ENCODE measurements at regions not wholly inside any gene's neighbourhood (a gene's known extent, or its start where the extent isn't known, plus 50 kb on each side); places are given as distances from the start of the nearest gene placed in this dataset.
A peak's percentile ranks its signal among the peaks of the same experiment; 100 is the strongest.

DNA sequence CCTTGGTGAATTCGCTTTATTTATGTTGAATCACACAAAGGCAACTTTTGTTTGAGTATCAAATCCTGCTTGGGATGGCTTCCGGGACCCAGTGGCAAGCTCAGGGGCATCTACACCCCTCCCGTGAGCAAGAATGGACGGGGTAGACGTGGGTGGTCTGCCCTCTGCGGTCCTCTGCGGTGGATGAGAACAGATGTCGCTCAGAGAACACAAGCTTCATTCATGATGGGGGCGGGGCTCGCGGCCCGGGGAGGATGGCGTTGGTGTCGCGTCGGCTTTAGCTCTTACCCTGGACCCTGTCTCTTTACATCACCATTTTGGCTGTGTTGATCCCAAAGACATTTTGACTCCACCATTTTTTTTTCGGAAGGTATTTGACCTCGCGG is 158.5 kb upstream of the RTL1 start:
- DNase-seq (ENCODE audit: low read depth, low spot score), result no peak
- H3K27ac ChIP-seq, result no peak overlapping the region

DNA sequence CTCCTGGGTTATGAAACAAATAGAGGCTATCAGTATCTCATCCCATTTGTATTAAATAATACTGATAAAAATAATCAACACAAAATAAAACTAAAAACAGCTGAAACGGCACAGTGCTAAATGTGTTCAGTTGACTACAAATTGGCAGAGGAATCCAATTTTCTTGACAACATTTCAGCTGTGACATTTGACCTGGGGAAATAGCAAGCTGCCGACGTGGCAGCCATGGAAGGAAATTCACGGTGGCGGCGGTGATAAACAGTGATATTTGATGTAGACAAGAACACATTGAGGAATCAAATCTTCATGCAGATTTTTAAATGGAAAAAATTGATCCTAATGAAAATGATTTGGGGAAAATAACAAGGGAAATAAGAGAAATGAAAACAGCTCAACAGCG is 159.1 kb upstream of the RTL1 start:
- no peak overlapping the region for H3K27ac ChIP-seq
- DNase-seq (ENCODE audit: low read depth, low spot score), result no peak

DNA sequence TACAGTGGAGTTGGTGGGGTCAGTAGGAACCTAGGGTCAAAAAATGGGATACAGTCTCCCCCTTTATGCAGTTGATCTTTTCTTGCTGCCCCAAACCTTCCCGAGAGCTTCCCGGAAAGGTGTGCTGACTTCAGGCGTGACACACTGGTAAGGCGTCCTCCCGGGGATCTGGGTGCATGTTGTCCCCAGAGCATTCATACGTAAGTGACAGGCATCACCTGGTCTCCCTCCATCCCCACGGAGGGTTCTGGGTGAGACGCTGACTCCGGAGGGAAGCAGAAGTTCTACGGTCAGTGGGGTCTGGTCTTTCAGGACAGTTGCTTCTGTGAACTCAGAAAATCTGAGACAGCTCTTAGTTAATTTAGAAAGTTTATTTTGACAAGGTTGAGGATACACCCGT is 159.6 kb upstream of the RTL1 start:
- no peak overlapping the region for H3K27ac ChIP-seq
- DNase-seq (ENCODE audit: low read depth, low spot score), result no peak

DNA sequence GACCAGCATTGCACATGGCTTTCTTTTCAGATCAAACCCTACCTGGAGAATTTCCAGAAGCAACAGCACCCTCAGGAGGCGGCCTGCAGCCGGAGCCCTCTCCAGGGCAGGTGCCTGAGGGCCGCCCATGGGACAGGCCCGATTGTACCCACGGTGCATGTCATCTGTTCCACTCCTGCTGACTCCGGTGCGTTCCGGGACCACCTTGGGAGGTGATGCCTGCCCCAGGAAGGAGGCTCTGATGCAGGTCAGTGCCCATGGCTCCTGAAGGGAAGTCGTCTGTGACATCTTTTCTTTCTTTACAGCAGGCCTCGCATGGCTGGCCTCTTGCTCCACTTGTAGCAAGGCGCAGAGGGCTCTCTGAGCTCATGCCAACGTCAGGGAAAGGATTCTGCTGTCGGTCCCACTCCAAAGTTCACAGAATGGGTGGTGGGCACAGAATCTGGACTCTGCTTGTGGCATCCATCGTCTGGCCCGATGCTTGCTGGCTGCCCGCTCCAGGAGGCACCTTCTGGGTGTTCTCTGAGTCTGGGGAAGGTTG is 160.7 kb upstream of the RTL1 start:
- no peak overlapping the region for H3K27ac ChIP-seq
- DNase-seq (ENCODE audit: low read depth, low spot score), result no peak

DNA sequence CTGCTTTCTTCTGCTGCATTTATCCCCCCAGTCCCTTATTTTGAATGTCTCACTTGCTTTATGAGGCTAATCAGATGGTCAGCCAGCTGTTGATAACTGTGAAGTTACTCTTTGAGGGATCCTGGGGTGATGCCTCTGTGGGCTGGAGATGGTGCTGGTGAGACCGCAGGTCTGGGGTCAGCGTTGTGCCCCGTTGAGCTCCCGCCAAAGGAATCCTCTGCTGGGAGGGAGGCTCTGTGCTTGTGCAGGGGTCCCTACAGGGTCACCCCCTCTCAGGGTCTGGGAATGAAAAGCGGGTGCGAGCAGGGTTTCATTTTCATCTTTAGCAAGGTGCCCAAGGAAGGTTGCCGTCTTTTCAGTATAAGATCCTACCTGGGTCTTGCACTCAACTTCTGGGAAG is 161.2 kb upstream of the RTL1 start:
- no peak overlapping the region for H3K27ac ChIP-seq
- no peak for DNase-seq (ENCODE audit: low read depth, low spot score)

DNA sequence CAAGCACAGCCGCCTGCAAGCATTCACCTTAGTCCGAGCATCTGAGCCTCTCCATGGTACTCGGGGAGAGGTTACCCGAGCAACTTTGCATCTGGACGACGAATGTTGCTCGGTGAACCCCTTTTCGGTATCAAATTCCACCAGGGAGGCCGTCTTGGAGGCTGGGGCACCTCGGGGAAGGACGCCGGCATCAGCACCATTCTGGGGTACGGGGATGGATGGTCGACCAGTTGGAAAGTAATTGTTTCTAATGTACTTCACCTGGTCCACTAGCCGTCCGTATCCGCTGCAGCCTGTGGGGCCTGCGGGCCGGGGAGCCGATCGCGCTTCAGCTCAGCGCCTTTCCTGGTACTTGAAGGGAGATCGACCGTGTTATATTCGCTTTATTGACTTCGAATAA is 161.7 kb upstream of the RTL1 start:
- no peak for DNase-seq (ENCODE audit: low read depth, low spot score)
- no peak overlapping the region for H3K27ac ChIP-seq

DNA sequence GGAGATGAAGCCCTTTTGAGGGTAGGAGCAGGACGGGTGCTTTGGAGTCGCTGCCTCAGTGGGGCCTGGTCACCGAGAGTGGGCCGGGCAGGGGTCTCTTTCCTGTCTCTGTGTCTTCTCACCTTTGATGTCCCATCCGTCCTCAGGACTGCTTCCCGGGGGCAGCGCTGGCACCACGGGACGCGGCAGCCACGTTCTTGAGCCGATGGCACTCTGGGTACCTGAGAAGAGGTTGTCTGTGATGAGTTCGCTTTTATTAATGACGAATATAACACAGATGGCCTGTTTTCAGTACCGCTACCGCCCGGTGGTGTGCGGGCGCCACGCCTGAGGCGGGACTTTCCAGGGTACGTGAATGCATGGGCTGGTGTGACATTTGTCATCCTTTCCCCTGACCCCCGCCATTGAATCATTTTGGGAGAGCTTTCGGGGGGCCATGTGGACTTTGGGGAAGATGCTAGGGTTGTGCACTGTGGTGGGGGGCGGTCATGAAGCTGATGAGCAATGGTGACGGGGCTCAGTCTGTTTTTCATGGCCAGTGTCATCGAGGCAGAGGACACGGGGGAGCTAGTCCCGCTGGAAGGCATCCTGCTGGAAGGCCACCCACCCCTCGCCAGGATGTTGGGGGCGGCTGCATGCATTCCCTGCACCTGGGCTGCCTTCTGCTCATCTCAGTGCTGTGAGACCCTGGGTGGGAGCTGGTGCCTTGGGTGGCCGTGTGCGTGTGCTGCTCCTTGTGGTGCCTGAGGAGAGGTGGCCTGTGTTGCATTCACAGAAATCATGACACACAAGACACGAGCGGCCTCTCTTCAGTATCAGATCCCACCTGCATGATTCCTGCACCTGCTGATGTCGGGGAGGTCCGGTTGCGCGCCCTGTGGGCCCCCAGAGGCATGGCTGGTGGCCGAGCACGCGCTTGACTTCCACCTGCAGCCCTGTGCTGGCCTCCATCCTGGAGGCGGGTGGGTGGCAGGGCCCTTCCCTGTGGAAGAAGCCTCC is 162.5 kb upstream of the RTL1 start:
- DNase-seq (ENCODE audit: low read depth, low spot score), result no peak
- no peak overlapping the region for H3K27ac ChIP-seq

DNA sequence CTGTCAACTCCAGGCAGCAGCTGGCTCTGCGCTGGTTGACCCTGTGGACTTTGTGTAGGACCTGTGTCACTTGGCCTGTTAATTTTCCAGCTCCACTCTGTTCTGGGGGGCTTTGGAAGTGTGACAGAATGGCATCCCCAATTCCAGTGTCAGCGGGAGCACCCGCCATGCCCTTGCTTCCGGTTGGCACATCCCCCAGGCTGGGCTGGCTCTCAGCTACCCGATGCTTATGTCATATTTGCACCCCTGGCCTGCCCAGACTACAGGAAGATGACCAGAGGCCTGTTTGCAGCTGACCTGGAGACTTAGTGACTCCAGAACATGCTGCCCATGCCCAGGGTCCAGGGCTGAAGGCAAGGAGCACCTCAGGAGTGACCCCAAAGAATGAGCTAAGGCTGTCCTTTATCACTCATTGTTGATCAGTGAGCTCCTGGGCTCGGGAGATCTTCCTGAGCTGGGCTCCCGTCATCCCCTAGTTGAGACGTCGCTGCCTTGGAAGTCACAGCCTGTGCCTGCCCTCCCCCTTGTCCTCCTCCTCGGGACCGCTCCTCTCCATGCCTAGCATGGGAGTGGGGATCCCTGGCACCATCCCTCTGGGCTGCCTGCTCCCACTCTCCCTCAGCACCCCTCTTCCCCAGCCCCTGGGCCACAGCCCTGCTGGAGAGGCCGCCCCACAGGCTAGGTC is 163.4 kb upstream of the RTL1 start:
- no peak overlapping the region for H3K27ac ChIP-seq
- DNase-seq (ENCODE audit: low read depth, low spot score), result no peak

DNA sequence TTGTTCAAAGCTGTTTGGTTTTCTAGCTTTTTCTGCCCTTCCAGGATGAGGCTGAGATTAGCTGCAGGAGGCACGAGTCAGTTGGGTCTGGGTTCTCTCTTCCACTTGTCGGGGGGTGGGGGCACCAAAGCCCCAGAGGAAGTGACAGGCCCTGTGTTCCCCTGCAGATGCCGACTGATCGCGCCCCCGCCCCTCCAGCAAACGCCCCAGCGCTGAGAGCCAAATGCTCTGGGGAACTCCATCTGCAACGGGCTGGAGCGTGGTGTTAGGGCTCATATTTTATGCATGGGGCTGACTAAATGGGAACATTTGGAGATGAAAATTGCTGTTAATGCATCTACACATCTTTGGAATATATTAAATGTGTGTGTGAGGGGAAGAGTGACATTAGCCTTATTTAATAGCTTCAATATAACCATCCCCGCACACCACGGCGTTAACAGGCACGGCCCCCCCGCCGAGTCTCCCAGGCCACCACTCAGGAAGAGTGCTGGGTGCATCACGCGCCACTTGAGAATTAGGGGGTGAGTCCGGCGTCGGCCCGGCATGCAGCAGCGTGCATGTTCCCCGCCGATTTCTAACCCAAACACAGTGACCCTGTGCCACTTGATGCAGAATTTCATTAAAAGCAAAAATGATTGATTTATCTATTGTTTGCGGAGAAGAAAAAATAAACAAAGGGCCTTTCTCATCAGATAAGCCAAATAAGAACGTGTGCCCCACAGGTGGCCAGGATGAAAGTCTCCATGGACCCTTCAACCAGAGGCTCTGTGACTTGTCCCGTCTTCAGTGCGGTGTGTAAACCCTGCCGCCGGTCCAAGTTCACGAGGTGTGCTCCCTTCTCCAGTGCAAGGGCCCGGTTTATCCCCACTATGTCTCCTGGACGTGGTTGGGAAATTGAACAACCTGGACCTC is 165.0 kb upstream of the RTL1 start:
- no peak for DNase-seq (ENCODE audit: low read depth, low spot score)
- no peak overlapping the region for H3K27ac ChIP-seq

DNA sequence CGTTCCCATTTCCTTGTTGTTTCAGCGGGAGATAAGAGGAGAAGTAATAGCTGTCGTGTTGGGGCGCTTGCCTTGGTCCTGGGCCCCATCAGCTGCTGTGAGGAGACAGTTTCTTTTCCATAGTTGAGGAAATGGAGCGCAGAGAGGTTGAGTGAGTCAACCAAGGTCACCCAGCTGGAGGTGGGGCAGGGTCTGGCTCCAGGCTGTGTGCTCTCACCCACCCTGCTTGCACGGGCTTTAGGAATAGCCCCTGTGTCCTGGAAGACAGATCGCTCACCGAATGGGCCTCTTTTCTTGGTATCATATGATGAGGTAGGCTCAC is 165.7 kb upstream of the RTL1 start:
- DNase-seq (ENCODE audit: low read depth, low spot score), result no peak
- no peak overlapping the region for H3K27ac ChIP-seq

DNA sequence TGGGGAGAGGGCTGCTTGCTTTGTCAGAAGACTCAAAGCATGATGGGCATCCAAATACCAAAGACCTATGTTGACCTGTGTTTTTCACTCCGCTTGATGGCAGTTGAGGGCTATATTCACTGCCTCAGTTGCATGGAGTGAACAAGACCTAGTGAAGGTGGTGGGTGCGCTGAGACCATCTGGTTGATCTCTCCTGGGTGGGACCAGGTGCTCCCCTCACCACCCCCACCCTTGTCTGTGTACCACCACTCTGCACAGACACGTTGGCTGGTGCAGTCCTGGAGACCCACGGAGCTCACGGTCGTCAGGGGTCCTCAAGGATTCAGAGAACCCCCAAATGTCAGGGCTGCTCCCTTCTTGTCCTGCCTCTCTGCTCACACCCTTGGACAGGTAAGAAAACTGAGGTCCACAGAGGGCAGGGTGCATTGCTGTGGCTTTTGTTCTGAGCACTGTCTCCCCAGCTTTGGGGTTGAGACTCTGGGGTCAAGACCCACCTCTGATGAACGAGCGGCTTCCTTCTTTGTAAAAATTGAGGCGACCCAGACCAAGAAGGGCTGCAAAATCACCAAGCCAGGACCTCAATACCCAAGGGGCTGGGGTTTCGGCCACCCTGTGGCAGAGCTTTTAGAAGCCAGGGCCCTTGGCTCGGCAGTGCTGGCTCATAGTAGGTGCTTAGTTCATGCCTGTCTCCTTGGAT is 166.3 kb upstream of the RTL1 start:
- no peak for DNase-seq (ENCODE audit: low read depth, low spot score)
- no peak overlapping the region for H3K27ac ChIP-seq

DNA sequence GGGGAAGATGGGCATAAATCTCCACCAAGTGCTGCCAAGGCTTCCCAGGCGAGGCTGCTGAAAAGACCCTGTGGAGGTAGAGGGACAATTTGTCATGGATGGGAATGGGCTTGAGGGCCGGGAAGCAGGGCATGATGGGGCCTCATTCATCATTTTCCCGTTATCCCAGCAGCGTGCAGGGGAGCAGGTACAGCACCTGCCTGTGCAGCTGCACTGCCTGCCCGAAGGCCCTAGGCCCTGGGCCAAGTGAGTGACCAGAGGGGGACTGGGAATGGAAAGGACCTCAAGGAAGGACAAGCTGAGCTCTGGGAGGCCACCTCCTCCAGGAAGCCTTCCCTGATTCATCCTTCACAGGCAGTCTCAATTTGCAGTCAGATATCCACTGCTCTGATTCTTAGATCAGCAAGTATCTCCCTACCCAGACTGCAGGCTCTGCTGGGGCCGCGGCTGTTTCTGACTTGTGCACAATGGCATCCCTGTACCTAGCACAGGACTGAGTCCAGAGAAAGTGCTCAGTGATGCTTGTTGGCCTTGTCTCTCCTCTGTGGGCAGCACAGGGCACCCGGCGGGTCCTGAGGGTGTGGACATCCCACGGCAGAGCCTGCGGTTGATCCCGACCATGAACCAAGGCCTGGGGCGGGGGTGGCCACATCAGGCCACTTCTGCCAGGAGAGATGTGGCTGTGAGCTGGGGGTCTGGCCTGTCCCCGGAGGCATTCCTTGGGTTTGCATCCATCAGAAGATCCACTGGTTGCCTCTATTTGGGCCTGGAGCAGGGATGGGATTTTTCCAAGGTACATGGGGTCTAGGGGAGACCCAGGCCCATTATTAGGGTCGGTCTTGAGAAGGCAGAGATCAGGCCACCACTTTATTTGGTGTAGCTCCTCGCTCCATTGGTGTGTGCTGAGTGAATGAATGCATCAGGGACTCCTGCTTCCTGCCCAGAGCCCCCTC is 167.3 kb upstream of the RTL1 start:
- no peak for DNase-seq (ENCODE audit: low read depth, low spot score)
- H3K27ac ChIP-seq, result no peak overlapping the region

DNA sequence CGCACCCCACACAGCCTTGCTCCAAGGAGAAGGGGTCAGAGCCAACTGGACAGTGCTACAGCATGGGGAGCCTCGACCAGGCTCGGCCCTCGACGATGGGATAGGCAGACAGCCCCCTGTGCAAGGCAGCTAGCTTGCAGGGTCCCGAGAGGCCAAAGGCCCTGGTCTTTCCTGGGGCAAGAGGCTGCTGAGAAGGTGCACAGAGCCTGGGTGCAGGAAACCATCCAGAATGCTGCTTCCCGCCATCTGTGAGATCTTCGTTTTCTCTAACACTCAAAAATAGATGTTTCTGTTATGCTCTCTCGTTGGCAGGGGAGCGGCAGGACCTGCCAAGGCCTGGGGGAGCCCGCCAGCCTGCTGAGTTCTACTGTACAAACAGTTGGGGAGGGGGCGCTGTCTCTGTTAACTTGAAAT is 168.0 kb upstream of the RTL1 start:
- no peak overlapping the region for H3K27ac ChIP-seq
- no peak for DNase-seq (ENCODE audit: low read depth, low spot score)

DNA sequence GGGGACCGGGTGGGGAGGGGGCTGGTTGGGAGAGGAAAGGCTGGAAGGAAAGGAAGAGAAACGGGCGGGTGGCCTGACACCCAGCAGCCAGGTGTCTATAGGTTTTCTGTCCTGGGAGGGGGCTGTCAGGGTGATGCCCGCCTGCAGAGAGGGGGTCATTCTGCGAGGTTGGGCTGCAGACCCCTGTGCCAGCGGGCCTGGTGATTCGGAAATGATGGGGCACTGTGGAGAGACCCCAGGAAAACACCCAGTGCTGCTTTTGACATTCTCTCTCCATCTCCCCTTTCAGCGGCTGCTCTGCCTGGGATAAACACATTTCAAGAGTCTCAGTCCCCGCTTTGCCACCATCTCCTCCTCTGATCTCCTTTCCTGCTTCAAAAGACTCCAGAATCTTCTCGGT is 168.5 kb upstream of the RTL1 start:
- no peak overlapping the region for H3K27ac ChIP-seq
- DNase-seq (ENCODE audit: low read depth, low spot score), result no peak

DNA sequence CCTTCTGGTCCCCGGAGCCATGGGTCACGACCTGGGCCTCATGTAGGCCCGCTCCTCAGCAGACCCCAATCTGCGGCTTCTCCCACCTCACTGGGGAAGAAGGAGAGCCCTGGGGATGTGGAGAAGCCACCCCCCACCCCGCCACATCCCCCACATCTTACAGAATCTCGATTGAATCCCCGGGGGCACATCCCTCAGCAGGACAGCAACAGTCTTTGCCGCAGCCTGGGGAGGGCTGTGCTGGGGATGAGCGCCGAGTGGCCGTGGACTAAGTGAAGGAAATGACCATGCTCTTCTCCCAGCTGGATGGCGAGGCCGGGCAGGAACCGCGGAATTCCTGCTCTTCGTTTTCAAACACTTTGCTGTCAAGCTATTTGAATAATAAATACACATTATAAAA is 169.0 kb upstream of the RTL1 start:
- H3K27ac ChIP-seq, result no peak overlapping the region
- DNase-seq (ENCODE audit: low read depth, low spot score), result no peak

DNA sequence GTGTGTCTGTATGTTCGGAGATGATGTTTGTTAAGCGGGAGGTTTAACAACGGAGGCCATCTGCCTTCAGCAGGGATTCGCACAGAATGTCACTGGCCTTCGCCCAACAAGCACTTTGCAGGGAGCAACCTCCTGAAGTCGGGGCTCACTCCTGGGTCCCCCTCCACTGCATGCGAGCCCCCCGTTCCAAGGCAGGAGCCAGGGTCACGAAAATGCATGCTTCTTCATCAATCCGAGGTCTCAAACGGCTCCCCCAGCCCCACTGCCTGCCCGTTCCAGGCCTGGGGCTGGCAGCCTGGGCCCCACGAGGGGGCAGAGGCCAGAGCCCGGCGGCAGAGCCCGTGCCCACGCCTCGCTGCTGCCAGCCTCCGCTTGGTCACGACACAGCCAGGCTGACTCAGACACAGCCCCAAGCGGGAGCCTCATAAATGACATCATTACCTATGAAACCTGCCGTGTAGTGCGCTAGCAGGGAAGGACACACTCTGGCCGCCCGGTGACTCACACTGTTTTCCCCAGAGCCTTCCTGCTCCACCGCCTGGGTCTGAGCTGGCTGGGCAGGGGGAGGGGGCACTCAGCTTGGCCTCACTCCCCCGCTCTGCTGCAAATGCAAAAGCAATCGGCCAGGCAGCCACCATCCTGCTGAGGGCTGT is 169.5 kb upstream of the RTL1 start:
- peak; percentile 93 for DNase-seq (ENCODE audit: low read depth, low spot score)
- no peak overlapping the region for H3K27ac ChIP-seq

DNA sequence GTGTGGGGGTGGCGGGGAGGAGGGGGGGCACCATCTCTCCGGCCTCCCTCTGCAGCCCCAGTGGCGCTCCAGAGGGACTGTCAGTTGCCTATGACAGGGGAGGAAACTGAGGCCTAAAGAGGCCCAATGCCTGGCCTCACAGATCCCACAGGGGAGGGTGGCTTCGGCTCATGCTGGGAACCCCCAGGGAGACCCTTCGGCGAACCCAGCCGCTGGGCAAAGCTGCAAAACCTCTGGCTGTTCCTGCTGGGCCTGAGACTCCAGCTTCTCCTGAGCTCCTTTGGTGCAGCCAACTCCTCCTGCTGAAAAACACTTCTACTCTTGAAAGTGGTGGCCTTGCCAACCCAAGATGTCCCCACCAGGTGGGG is 170.1 kb upstream of the RTL1 start:
- no peak overlapping the region for H3K27ac ChIP-seq
- DNase-seq (ENCODE audit: low read depth, low spot score), result no peak

DNA sequence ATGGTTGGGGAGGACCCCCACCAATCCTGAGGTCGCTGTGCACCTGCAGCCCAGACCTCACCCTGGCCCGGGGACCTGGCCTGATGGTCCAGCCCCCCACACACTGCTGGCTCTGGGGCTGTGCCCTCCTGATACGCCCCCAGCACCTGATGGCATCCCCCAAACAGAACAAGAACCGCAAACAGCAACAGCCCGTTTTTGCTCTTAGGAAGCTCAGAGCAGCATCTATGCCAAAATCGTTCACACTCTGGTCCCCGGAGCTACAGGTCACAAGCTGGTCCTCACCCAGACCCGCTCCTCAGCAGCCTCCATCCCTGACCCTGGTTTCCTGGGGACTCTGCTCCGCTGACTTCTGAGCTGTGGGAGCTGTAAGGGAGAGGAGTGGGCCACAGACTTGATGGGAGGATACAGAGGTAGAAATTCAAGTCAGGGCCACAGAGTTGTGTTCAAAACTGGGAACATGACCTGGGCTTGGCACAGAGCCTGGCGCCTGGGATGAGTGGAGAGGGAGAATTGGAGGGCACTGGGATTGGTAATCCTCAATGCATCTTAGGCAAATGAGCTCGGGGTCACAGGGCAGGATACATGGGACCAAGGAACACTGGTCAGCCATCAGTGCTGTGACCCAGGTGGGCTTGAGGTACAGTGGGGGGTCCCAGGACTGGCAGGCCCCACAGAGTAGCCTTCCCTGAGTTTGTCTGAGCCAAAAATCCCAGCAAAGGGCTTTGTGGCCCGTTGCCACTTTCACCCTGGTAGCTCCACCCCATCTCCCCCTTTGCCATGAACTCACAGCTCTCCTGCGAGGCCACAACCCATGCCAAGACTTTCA is 170.9 kb upstream of the RTL1 start:
- H3K27ac ChIP-seq, result no peak overlapping the region
- DNase-seq (ENCODE audit: low read depth, low spot score), result no peak
